T-cell (primary cell): ENCODE measurements at regions not wholly inside any gene's neighbourhood (a gene's known extent, or its start where the extent isn't known, plus 50 kb on each side); places are given as distances from the start of the nearest gene placed in this dataset.

Experiments
- ATAC-seq, 4 experiments: fragments of 200-7000 bp in 3 of 4; fragments of 150-1000 bp in 1 of 4; cut with Tn5 transposase; replicated peaks in 1 of 4; 1 replicate in 3 of 4; 2 replicates in 1 of 4; pipeline ENCODE4 v1.10.0; 2021; ENCODE audit warnings: moderate library complexity in 3 of 4, mild to moderate bottlenecking in 2 of 4, moderate number of reproducible peaks in 1 of 4
- CTCF ChIA-PET, 2 donors: fragments of 300-600 bp; sonication (Branson Sonifier 250); formaldehyde crosslinking; loops; one replicate each; lab custom pipeline; 2022; ENCODE audit warnings: antibody characterized with exemption in 2 of 2; lab: Charles Lee
- POLR2A ChIA-PET, 2 donors: fragments of 300-600 bp; sonication (Branson Sonifier 250); formaldehyde crosslinking; loops; one replicate each; lab custom pipeline; 2022; ENCODE audit warnings: antibody characterized with exemption in 2 of 2; lab: Charles Lee
- DNase-seq, 35 experiments: peaks; one replicate each; pipeline versions ENCODE4 v3.0.0 to v3.0.0-alpha.2; 2013 to 2023
- H3K27ac ChIP-seq: one replicate; pipeline ENCODE4 v1.5.1; 2013; ENCODE audit warnings: low read length
- H3K27me3 ChIP-seq, 2 experiments: replicated peaks in 1 of 2; 1 replicate in 1 of 2; 2 replicates in 1 of 2; pipeline versions ENCODE4 v1.6.1 to v1.7.0; 2013; ENCODE audit warnings: low read length in 1 of 2, mixed read lengths in 1 of 2; ENCODE audit not compliant: control insufficient read depth in 2 of 2, insufficient read depth in 2 of 2; ENCODE audit errors: extremely low read depth in 1 of 2
- H3K36me3 ChIP-seq, 2 donors: 1 replicate in 1 of 2; 2 replicates in 1 of 2; pipeline versions ENCODE4 v1.6.1 to v1.7.0; 2013; ENCODE audit warnings: low read length in 1 of 2; ENCODE audit not compliant: control insufficient read depth in 2 of 2, insufficient read depth in 1 of 2; ENCODE audit errors: extremely low read depth in 1 of 2
- H3K4me1 ChIP-seq, 2 experiments: 1 replicate in 1 of 2; 2 replicates in 1 of 2; pipeline versions ENCODE4 v1.6.1 to v1.7.0; 2013; ENCODE audit warnings: low read length in 2 of 2, mixed read lengths in 1 of 2; ENCODE audit not compliant: insufficient read depth in 2 of 2, control insufficient read depth in 1 of 2; ENCODE audit errors: extremely low read depth in 1 of 2
- H3K4me3 ChIP-seq, 2 donors: 1 replicate in 1 of 2; 2 replicates in 1 of 2; pipeline versions ENCODE4 v1.5.1 to v1.7.0; 2013; ENCODE audit warnings: mild to moderate bottlenecking in 2 of 2, low read length in 1 of 2, moderate library complexity in 1 of 2; ENCODE audit not compliant: control insufficient read depth in 1 of 2; ENCODE audit errors: extremely low read depth in 1 of 2
- H3K9me3 ChIP-seq: 2 replicates; pipeline ENCODE4 v1.7.0; 2013
- H3K27ac Mint-ChIP-seq, 2 donors: one replicate each; pipeline ENCODE4 v1.8.0; 2020 to 2021; ENCODE audit warnings: mild to moderate bottlenecking in 2 of 2, mixed read lengths in 2 of 2
- H3K27me3 Mint-ChIP-seq, 2 donors: one replicate each; pipeline ENCODE4 v1.8.0; 2021 to 2022; ENCODE audit warnings: mixed read lengths in 2 of 2
- H3K36me3 Mint-ChIP-seq: one replicate; pipeline ENCODE4 v1.8.0; 2021; ENCODE audit warnings: mixed read lengths
- H3K4me1 Mint-ChIP-seq, 3 donors: one replicate each; pipeline ENCODE4 v1.8.0; 2020 to 2022; ENCODE audit warnings: mixed read lengths in 3 of 3, mild to moderate bottlenecking in 1 of 3
- H3K4me3 Mint-ChIP-seq, 3 donors: one replicate each; pipeline ENCODE4 v1.8.0; 2020 to 2022; ENCODE audit warnings: mild to moderate bottlenecking in 3 of 3, mixed read lengths in 3 of 3, moderate library complexity in 3 of 3
- H3K9me3 Mint-ChIP-seq, 3 donors: one replicate each; pipeline ENCODE4 v1.8.0; 2020 to 2022; ENCODE audit warnings: mixed read lengths in 3 of 3
- WGBS: methylation state at CpG from one replicate; pipeline ENCODE4 v1.1.5; 2013; ENCODE audit warnings: missing lambda C conversion rate; ENCODE audit not compliant: insufficient coverage; 5-methylcytosine and 5-hydroxymethylcytosine counted together

DNA sequence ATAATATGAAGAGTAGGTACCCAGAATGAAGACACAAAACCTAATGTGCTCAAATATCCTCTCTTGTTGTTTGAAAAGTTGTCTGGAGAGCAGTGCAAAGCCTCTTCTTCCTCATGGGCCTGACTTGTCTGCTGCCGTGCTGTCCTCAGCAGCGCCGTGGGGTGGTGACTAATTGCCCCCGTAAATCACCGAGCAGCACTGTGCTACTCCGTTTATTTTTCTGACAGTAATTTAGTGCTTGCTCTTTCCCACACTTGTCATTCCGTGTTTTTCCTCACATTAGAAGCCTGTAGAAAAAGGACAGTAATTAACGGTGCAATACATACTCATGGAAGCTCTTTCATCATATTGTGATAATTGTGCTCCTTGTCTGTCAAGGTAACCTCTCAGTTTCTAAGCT, 114.8 kb upstream of the BARHL2 start:
- H3K36me3 ChIP-seq, result no peaks in the 10 kb centered on the region
- Mint-ChIP-seq H3K27ac (peak overlapping the region in 1 of 2 donors; percentile 42), H3K4me3 (no peak overlapping the region), H3K27me3 (peaks cover 80% of the 10 kb centered on the region in 2 donors), H3K9me3 (no peaks in the 10 kb centered on the region), H3K4me1 (peaks cover 21 to 26% (median 21%) of the 10 kb centered on the region in 3 donors), H3K36me3 (no peaks in the 10 kb centered on the region)
- no peaks in the 10 kb centered on the region for H3K9me3 ChIP-seq
- peaks cover 34 to 36% of the 10 kb centered on the region in 2 experiments for H3K27me3 ChIP-seq
- ChIA-PET CTCF (no interaction called here), POLR2A (no interaction called here)
- no peak overlapping the region for H3K27ac ChIP-seq
- 8% methylated on average over 4 of the region's 8 CpGs for WGBS
- ATAC-seq (no peak), DNase-seq (no peak)
- peaks cover 0 to 21% of the 10 kb centered on the region in 2 experiments for H3K4me1 ChIP-seq
- H3K4me3 ChIP-seq, result no peak overlapping the region

DNA sequence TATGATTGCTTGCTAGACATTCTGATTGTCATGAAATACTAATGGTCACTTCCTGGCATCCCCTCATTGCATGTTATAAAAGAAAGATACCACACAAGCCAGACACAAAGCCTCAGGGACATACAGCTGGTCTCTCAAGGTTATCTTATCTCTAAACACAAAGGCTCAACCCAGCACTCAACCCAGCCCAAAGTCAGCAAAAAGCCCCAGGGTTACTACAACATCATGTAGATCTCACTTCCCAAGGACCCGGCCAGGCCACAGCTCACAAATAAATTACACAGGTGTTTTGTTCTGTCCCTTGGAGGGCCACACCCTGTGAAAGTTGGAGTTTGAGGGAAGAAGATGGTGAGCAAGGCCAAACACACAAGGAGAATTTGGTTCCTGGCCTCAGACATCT, 109.7 kb upstream of the BARHL2 start:
- Histone ChIP-seq H3K9me3 (no peaks in the 10 kb centered on the region), H3K27me3 (peaks cover 11 to 14% of the 10 kb centered on the region in 2 experiments), H3K4me1 (no peaks in the 10 kb centered on the region), H3K36me3 (no peaks in the 10 kb centered on the region), H3K27ac (no peak overlapping the region), H3K4me3 (no peak overlapping the region)
- ChIA-PET POLR2A (no interaction called here), CTCF (no interaction called here)
- Mint-ChIP-seq H3K4me3 (no peak overlapping the region), H3K36me3 (no peaks in the 10 kb centered on the region), H3K27me3 (peaks cover 61 to 71% of the 10 kb centered on the region in 2 donors), H3K4me1 (no peaks in the 10 kb centered on the region), H3K9me3 (no peaks in the 10 kb centered on the region), H3K27ac (no peak overlapping the region)
- DNase-seq, result no peak
- no CpG with 5 or more reads among the region's 1 CpG for WGBS
- no peak for ATAC-seq

- Mint-ChIP-seq H3K27me3 (peaks cover 56 to 65% of the 10 kb centered on the region in 2 donors), H3K4me3 (no peak overlapping the region), H3K36me3 (no peaks in the 10 kb centered on the region), H3K4me1 (no peaks in the 10 kb centered on the region), H3K9me3 (no peaks in the 10 kb centered on the region), H3K27ac (no peak overlapping the region)
- 100% methylated on average over 1 of the region's 13 CpGs for WGBS
- H3K9me3 ChIP-seq, result no peaks in the 10 kb centered on the region
- ATAC-seq (no peak), DNase-seq (no peak)
- no peaks in the 10 kb centered on the region for H3K4me1 ChIP-seq
- POLR2A ChIA-PET, result no interaction called here
- H3K36me3 ChIP-seq, result no peaks in the 10 kb centered on the region
- CTCF ChIA-PET, result no interaction called here
- no peak overlapping the region for H3K4me3 ChIP-seq
- no peak overlapping the region for H3K27ac ChIP-seq
- peaks cover 9 to 12% of the 10 kb centered on the region in 2 experiments for H3K27me3 ChIP-seq
Observed at GRCh38 chr1:90826024-90826423, 108.9 kb upstream of the BARHL2 start.

DNA sequence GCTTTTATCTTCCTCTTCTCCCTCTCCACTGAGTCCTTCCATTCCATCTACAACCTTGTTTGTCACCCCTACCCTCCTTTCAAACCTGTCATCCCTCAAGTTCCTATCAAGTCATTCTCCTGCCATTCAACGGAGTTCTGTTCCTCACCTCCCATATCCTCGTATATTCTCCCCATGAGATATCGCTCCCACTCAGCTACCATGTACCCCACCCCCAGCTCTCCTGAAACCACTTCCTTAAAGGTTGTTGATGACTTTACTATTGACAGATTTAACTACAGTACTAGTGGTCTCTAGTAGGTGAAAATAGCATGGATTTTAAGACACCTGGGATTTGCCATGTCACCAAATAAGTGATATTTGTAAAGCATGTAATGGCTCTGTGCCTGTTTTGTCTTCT, 107.4 kb upstream of the BARHL2 start:
- no peaks in the 10 kb centered on the region for H3K4me1 Mint-ChIP-seq
- ChIA-PET CTCF (no interaction called here), POLR2A (no interaction called here)
- DNase-seq (no peak), ATAC-seq (no peak)
- no peak overlapping the region for H3K27ac Mint-ChIP-seq
- no peak overlapping the region for H3K27ac ChIP-seq
- H3K36me3 Mint-ChIP-seq, result no peaks in the 10 kb centered on the region
- peaks cover 7 to 8% of the 10 kb centered on the region in 2 experiments for H3K27me3 ChIP-seq
- H3K9me3 ChIP-seq, result no peaks in the 10 kb centered on the region
- no peak overlapping the region for H3K4me3 ChIP-seq
- H3K4me1 ChIP-seq, result no peaks in the 10 kb centered on the region
- no peaks in the 10 kb centered on the region for H3K36me3 ChIP-seq
- H3K4me3 Mint-ChIP-seq, result no peak overlapping the region
- WGBS, result no CpG with 5 or more reads among the region's 3 CpGs
- no peaks in the 10 kb centered on the region for H3K9me3 Mint-ChIP-seq
- peaks cover 44 to 56% of the 10 kb centered on the region in 2 donors for H3K27me3 Mint-ChIP-seq

DNA sequence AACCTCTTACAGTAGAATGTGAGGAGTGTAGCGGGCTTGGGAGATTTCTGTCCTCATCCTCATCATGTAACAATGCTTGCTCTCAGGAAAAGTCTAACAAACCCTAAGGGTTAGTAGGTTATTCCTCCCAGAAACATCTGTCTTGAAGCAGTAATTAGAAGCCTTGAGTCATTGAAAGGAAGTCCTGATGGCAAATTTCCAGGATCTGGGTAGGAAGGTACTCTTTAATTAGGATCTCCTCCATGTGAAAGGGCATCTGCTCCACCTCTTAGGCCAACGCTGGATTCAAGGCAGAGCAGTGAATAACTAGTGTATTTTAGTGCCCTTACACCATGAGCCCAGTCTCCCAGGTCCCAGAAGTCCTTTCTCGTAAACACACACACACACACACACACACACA, 106.6 kb upstream of the BARHL2 start:
- Histone ChIP-seq H3K27me3 (peaks cover 7 to 8% of the 10 kb centered on the region in 2 experiments), H3K36me3 (no peaks in the 10 kb centered on the region), H3K4me1 (no peaks in the 10 kb centered on the region), H3K9me3 (no peaks in the 10 kb centered on the region), H3K4me3 (no peak overlapping the region), H3K27ac (no peak overlapping the region)
- ATAC-seq (no peak), DNase-seq (no peak)
- Mint-ChIP-seq H3K27me3 (peaks cover 40 to 53% of the 10 kb centered on the region in 2 donors), H3K4me1 (no peaks in the 10 kb centered on the region), H3K4me3 (no peak overlapping the region), H3K9me3 (no peaks in the 10 kb centered on the region), H3K36me3 (no peaks in the 10 kb centered on the region), H3K27ac (no peak overlapping the region)
- CTCF ChIA-PET, result no interaction called here
- no CpG with 5 or more reads among the region's 3 CpGs for WGBS
- POLR2A ChIA-PET, result no interaction called here

DNA sequence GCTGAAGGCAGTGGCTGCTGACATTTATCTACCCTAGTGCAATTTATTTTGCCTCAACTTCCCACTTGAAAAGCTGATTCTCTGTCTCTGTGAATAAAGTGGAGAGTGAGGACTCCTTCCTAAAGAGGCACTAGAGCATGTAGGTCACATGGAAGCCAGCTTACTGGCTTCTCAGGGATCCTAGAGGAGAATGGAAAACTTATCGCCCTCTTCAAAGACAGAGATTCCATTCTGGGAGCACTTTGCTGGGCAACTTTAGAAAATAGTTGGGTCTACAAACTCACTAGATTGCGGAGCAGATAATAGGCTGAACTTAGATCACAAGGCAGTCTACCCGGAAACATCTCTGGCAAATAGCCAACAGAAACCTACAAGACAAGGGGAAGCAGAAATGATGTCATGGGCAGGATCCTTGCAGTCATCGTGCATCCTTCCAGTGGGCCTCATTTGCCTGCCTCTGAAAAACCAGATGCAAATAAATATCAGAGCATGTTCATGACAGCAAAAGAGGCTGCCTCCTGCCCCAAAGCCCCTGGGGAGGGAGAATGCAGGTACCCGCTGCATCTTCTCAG, 104.8 kb upstream of the BARHL2 start:
- no peaks in the 10 kb centered on the region for H3K36me3 ChIP-seq
- Mint-ChIP-seq H3K27ac (no peak overlapping the region), H3K4me1 (no peaks in the 10 kb centered on the region), H3K4me3 (no peak overlapping the region), H3K27me3 (peaks cover 35 to 52% of the 10 kb centered on the region in 2 donors), H3K9me3 (no peaks in the 10 kb centered on the region), H3K36me3 (no peaks in the 10 kb centered on the region)
- CTCF ChIA-PET, result no interaction called here
- no peaks in the 10 kb centered on the region for H3K9me3 ChIP-seq
- DNase-seq (no peak), ATAC-seq (no peak)
- H3K27me3 ChIP-seq, result peaks cover 4 to 5% of the 10 kb centered on the region in 2 experiments
- H3K4me3 ChIP-seq, result no peak overlapping the region
- H3K27ac ChIP-seq, result no peak overlapping the region
- H3K4me1 ChIP-seq, result no peaks in the 10 kb centered on the region
- POLR2A ChIA-PET, result no interaction called here
- 83% methylated on average over 2 of the region's 5 CpGs for WGBS
